H9 (cell line): ENCODE measurements at regions not wholly inside any gene's neighbourhood (a gene's known extent, or its start where the extent isn't known, plus 50 kb on each side); places are given as distances from the start of the nearest gene placed in this dataset.

Experiments
- DNase-seq: peaks from one replicate; pipeline ENCODE4 v3.0.0-alpha.2; 2017
- H2AFZ ChIP-seq: one replicate; pipeline ENCODE4 v1.6.1; 2013; ENCODE audit warnings: mild to moderate bottlenecking, low read length, control low read depth, moderate library complexity
- H2AK5ac ChIP-seq: 2 replicates; pipeline ENCODE4 v1.6.1; 2013; ENCODE audit warnings: low read length, control low read depth, mixed read lengths; ENCODE audit not compliant: insufficient read length
- H2BK120ac ChIP-seq: one replicate; pipeline ENCODE4 v1.6.1; 2013; ENCODE audit warnings: low read depth, mild to moderate bottlenecking, low read length, control low read depth, inconsistent platforms; ENCODE audit not compliant: poor library complexity, severe bottlenecking
- H2BK12ac ChIP-seq: 2 replicates; pipeline ENCODE4 v1.6.1; 2013; ENCODE audit warnings: low read length, control low read depth, mixed read lengths, low read depth; ENCODE audit not compliant: insufficient read length
- H2BK15ac ChIP-seq: 2 replicates; pipeline ENCODE4 v1.6.1; 2013; ENCODE audit warnings: low read depth, low read length, control low read depth
- H2BK20ac ChIP-seq: one replicate; pipeline ENCODE4 v1.6.1; 2013; ENCODE audit warnings: low read depth, mild to moderate bottlenecking, low read length, control low read depth, inconsistent platforms; ENCODE audit not compliant: poor library complexity, severe bottlenecking
- H2BK5ac ChIP-seq: 2 replicates; pipeline ENCODE4 v1.6.1; 2013; ENCODE audit warnings: low read length, control low read depth, mixed read lengths; ENCODE audit not compliant: insufficient read length
- H3K14ac ChIP-seq: 2 replicates; pipeline ENCODE4 v1.6.1; 2013; ENCODE audit warnings: low read length, control low read depth; ENCODE audit not compliant: insufficient read depth
- H3K18ac ChIP-seq: 2 replicates; pipeline ENCODE4 v1.6.1; 2013; ENCODE audit warnings: low read depth, mild to moderate bottlenecking, mixed read lengths, low read length, control low read depth; ENCODE audit not compliant: insufficient read length
- H3K23ac ChIP-seq: 2 replicates; pipeline ENCODE4 v1.6.1; 2013; ENCODE audit warnings: low read length, control low read depth, mixed read lengths, low read depth; ENCODE audit not compliant: insufficient read length
- H3K23me2 ChIP-seq: 2 replicates; pipeline ENCODE4 v1.6.1; 2013; ENCODE audit warnings: low read depth, mild to moderate bottlenecking, mixed read lengths, low read length, control low read depth; ENCODE audit not compliant: insufficient read length, poor library complexity, severe bottlenecking
- H3K27ac ChIP-seq: 2 replicates; pipeline ENCODE4 v1.5.1; 2013; ENCODE audit warnings: low read length, control low read depth, mixed read lengths, low read depth; ENCODE audit not compliant: insufficient read length
- H3K27me3 ChIP-seq: 2 replicates; pipeline ENCODE4 v1.6.1; 2013; ENCODE audit warnings: low read length, control low read depth, inconsistent platforms; ENCODE audit not compliant: insufficient read depth
- H3K4ac ChIP-seq: 2 replicates; pipeline ENCODE4 v1.6.1; 2013; ENCODE audit warnings: low read depth, mild to moderate bottlenecking, control low read depth, inconsistent platforms, low read length, moderate library complexity
- H3K4me1 ChIP-seq: 2 replicates; pipeline ENCODE4 v1.6.1; 2013; ENCODE audit warnings: low read length, control low read depth, inconsistent platforms; ENCODE audit not compliant: insufficient read depth
- H3K4me2 ChIP-seq: 2 replicates; pipeline ENCODE4 v1.6.1; 2013; ENCODE audit warnings: low read length, control low read depth, mixed read lengths; ENCODE audit not compliant: insufficient read length, insufficient read depth
- H3K56ac ChIP-seq: 2 replicates; pipeline ENCODE4 v1.6.1; 2013; ENCODE audit warnings: low read depth, mild to moderate bottlenecking, mixed read lengths, low read length, control low read depth; ENCODE audit not compliant: insufficient read length
- H3K79me1 ChIP-seq: 2 replicates; pipeline ENCODE4 v1.6.1; 2013; ENCODE audit warnings: low read depth, mild to moderate bottlenecking, moderate library complexity, low read length, control low read depth, inconsistent platforms; ENCODE audit not compliant: insufficient read depth, poor library complexity, severe bottlenecking
- H3K79me2 ChIP-seq: 2 replicates; pipeline ENCODE4 v1.6.1; 2013; ENCODE audit warnings: low read length, control low read depth, inconsistent platforms; ENCODE audit not compliant: insufficient read depth
- H3K9ac ChIP-seq: 2 replicates; pipeline ENCODE4 v1.6.1; 2013; ENCODE audit warnings: low read length, control low read depth, mixed read lengths; ENCODE audit not compliant: insufficient read length; ENCODE audit errors: extremely low read depth
- H3K9me3 ChIP-seq: one replicate; pipeline ENCODE4 v1.6.1; 2013; ENCODE audit warnings: low read depth, low read length, inconsistent platforms; ENCODE audit not compliant: control insufficient read depth
- H3T11ph ChIP-seq: one replicate; pipeline ENCODE4 v1.6.1; 2013; ENCODE audit warnings: mild to moderate bottlenecking, low read length, control low read depth, inconsistent platforms
- H4K20me1 ChIP-seq: one replicate; pipeline ENCODE4 v1.6.1; 2013; ENCODE audit not compliant: control insufficient read depth, insufficient read length, insufficient read depth
- H4K5ac ChIP-seq: 2 replicates; pipeline ENCODE4 v1.6.1; 2013; ENCODE audit warnings: low read depth, mild to moderate bottlenecking, mixed read lengths, low read length, control low read depth; ENCODE audit not compliant: insufficient read length
- H4K8ac ChIP-seq: replicated peaks from 2 replicates; pipeline ENCODE4 v1.6.1; 2013; ENCODE audit warnings: low read length, control low read depth, mixed read lengths, low read depth; ENCODE audit not compliant: insufficient read length
- H4K91ac ChIP-seq: 2 replicates; pipeline ENCODE4 v1.6.1; 2013; ENCODE audit warnings: low read depth, mild to moderate bottlenecking, moderate library complexity, mixed read lengths, low read length, control low read depth; ENCODE audit not compliant: insufficient read length
- H3K27ac Mint-ChIP-seq, 3 experiments: 2 replicates in 2 of 3; 3 replicates in 1 of 3; pipeline ENCODE4 v1.8.0; 2020 to 2021; ENCODE audit warnings: mixed read lengths in 3 of 3, mild to moderate bottlenecking in 1 of 3, moderate library complexity in 1 of 3
- H3K27me3 Mint-ChIP-seq: 2 replicates; pipeline ENCODE4 v1.8.0; 2021; ENCODE audit warnings: low read depth, mild to moderate bottlenecking, moderate library complexity, mixed read lengths
- H3K36me3 Mint-ChIP-seq, 3 experiments: 2 replicates in 2 of 3; 3 replicates in 1 of 3; pipeline ENCODE4 v1.8.0; 2020 to 2021; ENCODE audit warnings: low read depth in 3 of 3, mixed read lengths in 3 of 3; ENCODE audit not compliant: insufficient read depth in 1 of 3
- H3K4me1 Mint-ChIP-seq, 2 experiments: 2 replicates each; pipeline ENCODE4 v1.8.0; 2020; ENCODE audit warnings: mixed read lengths in 2 of 2
- H3K4me3 Mint-ChIP-seq, 2 experiments: 2 replicates in 1 of 2; 3 replicates in 1 of 2; pipeline ENCODE4 v1.8.0; 2020 to 2021; ENCODE audit warnings: mild to moderate bottlenecking in 2 of 2, mixed read lengths in 2 of 2, moderate library complexity in 1 of 2
- H3K9me3 Mint-ChIP-seq, 2 experiments: 2 replicates in 1 of 2; 3 replicates in 1 of 2; pipeline ENCODE4 v1.8.0; 2020; ENCODE audit warnings: mild to moderate bottlenecking in 2 of 2, mixed read lengths in 2 of 2, moderate library complexity in 1 of 2
- CTCF ChIP-seq: fragments of 200-600 bp; sonication (generic); conservative IDR thresholded peaks from 3 replicates; pipeline ENCODE4 v1.8.0; 2021; ENCODE audit warnings: antibody characterized with exemption, mild to moderate bottlenecking
- WGBS: extraction: QIAGEN DNeasy Blood & Tissue Kit; methylation state at CpG from one replicate; pipeline ENCODE4 v1.1.7; 2013; ENCODE audit warnings: missing lambda C conversion rate, low lambda C conversion rate, mixed read lengths; ENCODE audit not compliant: insufficient read length; ENCODE audit errors: extremely low coverage; 5-methylcytosine and 5-hydroxymethylcytosine counted together

- TF ChIP-seq CTCF: no peak
- H3K27me3 ChIP-seq: no peaks in the 10 kb centered on the region
- H3K23me2 ChIP-seq: no peaks in the 10 kb centered on the region
- no peak overlapping the region for H3K4ac ChIP-seq
- H3K79me2 ChIP-seq: no peaks in the 10 kb centered on the region
- no peak overlapping the region for H4K8ac ChIP-seq
- no peak overlapping the region for H4K5ac ChIP-seq
- peaks cover 5% of the 10 kb centered on the region for H3K4me1 ChIP-seq
- no peak overlapping the region for H2BK15ac ChIP-seq
- H3K23ac ChIP-seq: no peak overlapping the region
- no peak overlapping the region for H3K14ac ChIP-seq
- H2BK12ac ChIP-seq: no peak overlapping the region
- no peak overlapping the region for H4K91ac ChIP-seq
- H3K27ac Mint-ChIP-seq: no peak overlapping the region
- H2AFZ ChIP-seq: no peak overlapping the region
- no peak overlapping the region for H2BK5ac ChIP-seq
- H3K9me3 ChIP-seq: no peaks in the 10 kb centered on the region
- peaks cover 2 to 4% of the 10 kb centered on the region in 2 experiments; a peak in 2 of 5 replicates for H3K9me3 Mint-ChIP-seq
- WGBS: no CpG with 5 or more reads among the region's 7 CpGs
- H4K20me1 ChIP-seq: no peaks in the 10 kb centered on the region
- no peaks in the 10 kb centered on the region for H3K79me1 ChIP-seq
- no peak overlapping the region for H2BK20ac ChIP-seq
- no peak overlapping the region for H3K9ac ChIP-seq
- H3K36me3 Mint-ChIP-seq: peaks cover 0 to 4% (median 0%) of the 10 kb centered on the region in 3 experiments; a peak in 2 of 7 replicates
- H3K27ac ChIP-seq: no peak overlapping the region
- no peak overlapping the region for H3K4me3 Mint-ChIP-seq
- H2AK5ac ChIP-seq: no peak overlapping the region
- H3T11ph ChIP-seq: no peak overlapping the region
- no peak overlapping the region for H3K4me2 ChIP-seq
- no peak overlapping the region for H2BK120ac ChIP-seq
- H3K27me3 Mint-ChIP-seq: peaks cover 11% of the 10 kb centered on the region
- H3K4me1 Mint-ChIP-seq: peaks cover 14 to 26% of the 10 kb centered on the region in 2 experiments
- DNase-seq: no peak
- no peak overlapping the region for H3K56ac ChIP-seq
- no peak overlapping the region for H3K18ac ChIP-seq
These were observed 195.4 kb downstream of the HAUS1 start for GRCh38 chr18:46299465-46300008.
